H9 (cell line): ENCODE measurements at regions not wholly inside any gene's neighbourhood (a gene's known extent, or its start where the extent isn't known, plus 50 kb on each side); places are given as distances from the start of the nearest gene placed in this dataset.
A peak's percentile ranks its signal among the peaks of the same experiment; 100 is the strongest.

ENCODE experiments used
- DNase-seq: peaks from one replicate; pipeline ENCODE4 v3.0.0-alpha.2; 2017
- H2AFZ ChIP-seq: one replicate; pipeline ENCODE4 v1.6.1; 2013; ENCODE audit warnings: mild to moderate bottlenecking, low read length, control low read depth, moderate library complexity
- H2AK5ac ChIP-seq: 2 replicates; pipeline ENCODE4 v1.6.1; 2013; ENCODE audit warnings: low read length, control low read depth, mixed read lengths; ENCODE audit not compliant: insufficient read length
- H2BK120ac ChIP-seq: one replicate; pipeline ENCODE4 v1.6.1; 2013; ENCODE audit warnings: low read depth, mild to moderate bottlenecking, low read length, control low read depth, inconsistent platforms; ENCODE audit not compliant: poor library complexity, severe bottlenecking
- H2BK12ac ChIP-seq: 2 replicates; pipeline ENCODE4 v1.6.1; 2013; ENCODE audit warnings: low read length, control low read depth, mixed read lengths, low read depth; ENCODE audit not compliant: insufficient read length
- H2BK15ac ChIP-seq: 2 replicates; pipeline ENCODE4 v1.6.1; 2013; ENCODE audit warnings: low read depth, low read length, control low read depth
- H2BK20ac ChIP-seq: one replicate; pipeline ENCODE4 v1.6.1; 2013; ENCODE audit warnings: low read depth, mild to moderate bottlenecking, low read length, control low read depth, inconsistent platforms; ENCODE audit not compliant: poor library complexity, severe bottlenecking
- H2BK5ac ChIP-seq: 2 replicates; pipeline ENCODE4 v1.6.1; 2013; ENCODE audit warnings: low read length, control low read depth, mixed read lengths; ENCODE audit not compliant: insufficient read length
- H3K14ac ChIP-seq: 2 replicates; pipeline ENCODE4 v1.6.1; 2013; ENCODE audit warnings: low read length, control low read depth; ENCODE audit not compliant: insufficient read depth
- H3K18ac ChIP-seq: 2 replicates; pipeline ENCODE4 v1.6.1; 2013; ENCODE audit warnings: low read depth, mild to moderate bottlenecking, mixed read lengths, low read length, control low read depth; ENCODE audit not compliant: insufficient read length
- H3K23ac ChIP-seq: 2 replicates; pipeline ENCODE4 v1.6.1; 2013; ENCODE audit warnings: low read length, control low read depth, mixed read lengths, low read depth; ENCODE audit not compliant: insufficient read length
- H3K23me2 ChIP-seq: 2 replicates; pipeline ENCODE4 v1.6.1; 2013; ENCODE audit warnings: low read depth, mild to moderate bottlenecking, mixed read lengths, low read length, control low read depth; ENCODE audit not compliant: insufficient read length, poor library complexity, severe bottlenecking
- H3K27ac ChIP-seq: 2 replicates; pipeline ENCODE4 v1.5.1; 2013; ENCODE audit warnings: low read length, control low read depth, mixed read lengths, low read depth; ENCODE audit not compliant: insufficient read length
- H3K27me3 ChIP-seq: 2 replicates; pipeline ENCODE4 v1.6.1; 2013; ENCODE audit warnings: low read length, control low read depth, inconsistent platforms; ENCODE audit not compliant: insufficient read depth
- H3K4ac ChIP-seq: 2 replicates; pipeline ENCODE4 v1.6.1; 2013; ENCODE audit warnings: low read depth, mild to moderate bottlenecking, control low read depth, inconsistent platforms, low read length, moderate library complexity
- H3K4me1 ChIP-seq: 2 replicates; pipeline ENCODE4 v1.6.1; 2013; ENCODE audit warnings: low read length, control low read depth, inconsistent platforms; ENCODE audit not compliant: insufficient read depth
- H3K4me2 ChIP-seq: 2 replicates; pipeline ENCODE4 v1.6.1; 2013; ENCODE audit warnings: low read length, control low read depth, mixed read lengths; ENCODE audit not compliant: insufficient read length, insufficient read depth
- H3K56ac ChIP-seq: 2 replicates; pipeline ENCODE4 v1.6.1; 2013; ENCODE audit warnings: low read depth, mild to moderate bottlenecking, mixed read lengths, low read length, control low read depth; ENCODE audit not compliant: insufficient read length
- H3K79me1 ChIP-seq: 2 replicates; pipeline ENCODE4 v1.6.1; 2013; ENCODE audit warnings: low read depth, mild to moderate bottlenecking, moderate library complexity, low read length, control low read depth, inconsistent platforms; ENCODE audit not compliant: insufficient read depth, poor library complexity, severe bottlenecking
- H3K79me2 ChIP-seq: 2 replicates; pipeline ENCODE4 v1.6.1; 2013; ENCODE audit warnings: low read length, control low read depth, inconsistent platforms; ENCODE audit not compliant: insufficient read depth
- H3K9ac ChIP-seq: 2 replicates; pipeline ENCODE4 v1.6.1; 2013; ENCODE audit warnings: low read length, control low read depth, mixed read lengths; ENCODE audit not compliant: insufficient read length; ENCODE audit errors: extremely low read depth
- H3K9me3 ChIP-seq: one replicate; pipeline ENCODE4 v1.6.1; 2013; ENCODE audit warnings: low read depth, low read length, inconsistent platforms; ENCODE audit not compliant: control insufficient read depth
- H3T11ph ChIP-seq: one replicate; pipeline ENCODE4 v1.6.1; 2013; ENCODE audit warnings: mild to moderate bottlenecking, low read length, control low read depth, inconsistent platforms
- H4K20me1 ChIP-seq: one replicate; pipeline ENCODE4 v1.6.1; 2013; ENCODE audit not compliant: control insufficient read depth, insufficient read length, insufficient read depth
- H4K5ac ChIP-seq: 2 replicates; pipeline ENCODE4 v1.6.1; 2013; ENCODE audit warnings: low read depth, mild to moderate bottlenecking, mixed read lengths, low read length, control low read depth; ENCODE audit not compliant: insufficient read length
- H4K8ac ChIP-seq: replicated peaks from 2 replicates; pipeline ENCODE4 v1.6.1; 2013; ENCODE audit warnings: low read length, control low read depth, mixed read lengths, low read depth; ENCODE audit not compliant: insufficient read length
- H4K91ac ChIP-seq: 2 replicates; pipeline ENCODE4 v1.6.1; 2013; ENCODE audit warnings: low read depth, mild to moderate bottlenecking, moderate library complexity, mixed read lengths, low read length, control low read depth; ENCODE audit not compliant: insufficient read length
- H3K27ac Mint-ChIP-seq, 3 experiments: 2 replicates in 2 of 3; 3 replicates in 1 of 3; pipeline ENCODE4 v1.8.0; 2020 to 2021; ENCODE audit warnings: mixed read lengths in 3 of 3, mild to moderate bottlenecking in 1 of 3, moderate library complexity in 1 of 3
- H3K27me3 Mint-ChIP-seq: 2 replicates; pipeline ENCODE4 v1.8.0; 2021; ENCODE audit warnings: low read depth, mild to moderate bottlenecking, moderate library complexity, mixed read lengths
- H3K36me3 Mint-ChIP-seq, 3 experiments: 2 replicates in 2 of 3; 3 replicates in 1 of 3; pipeline ENCODE4 v1.8.0; 2020 to 2021; ENCODE audit warnings: low read depth in 3 of 3, mixed read lengths in 3 of 3; ENCODE audit not compliant: insufficient read depth in 1 of 3
- H3K4me1 Mint-ChIP-seq, 2 experiments: 2 replicates each; pipeline ENCODE4 v1.8.0; 2020; ENCODE audit warnings: mixed read lengths in 2 of 2
- H3K4me3 Mint-ChIP-seq, 2 experiments: 2 replicates in 1 of 2; 3 replicates in 1 of 2; pipeline ENCODE4 v1.8.0; 2020 to 2021; ENCODE audit warnings: mild to moderate bottlenecking in 2 of 2, mixed read lengths in 2 of 2, moderate library complexity in 1 of 2
- H3K9me3 Mint-ChIP-seq, 2 experiments: 2 replicates in 1 of 2; 3 replicates in 1 of 2; pipeline ENCODE4 v1.8.0; 2020; ENCODE audit warnings: mild to moderate bottlenecking in 2 of 2, mixed read lengths in 2 of 2, moderate library complexity in 1 of 2
- CTCF ChIP-seq: fragments of 200-600 bp; sonication (generic); conservative IDR thresholded peaks from 3 replicates; pipeline ENCODE4 v1.8.0; 2021; ENCODE audit warnings: antibody characterized with exemption, mild to moderate bottlenecking
- WGBS: extraction: QIAGEN DNeasy Blood & Tissue Kit; methylation state at CpG from one replicate; pipeline ENCODE4 v1.1.7; 2013; ENCODE audit warnings: missing lambda C conversion rate, low lambda C conversion rate, mixed read lengths; ENCODE audit not compliant: insufficient read length; ENCODE audit errors: extremely low coverage; 5-methylcytosine and 5-hydroxymethylcytosine counted together

DNA sequence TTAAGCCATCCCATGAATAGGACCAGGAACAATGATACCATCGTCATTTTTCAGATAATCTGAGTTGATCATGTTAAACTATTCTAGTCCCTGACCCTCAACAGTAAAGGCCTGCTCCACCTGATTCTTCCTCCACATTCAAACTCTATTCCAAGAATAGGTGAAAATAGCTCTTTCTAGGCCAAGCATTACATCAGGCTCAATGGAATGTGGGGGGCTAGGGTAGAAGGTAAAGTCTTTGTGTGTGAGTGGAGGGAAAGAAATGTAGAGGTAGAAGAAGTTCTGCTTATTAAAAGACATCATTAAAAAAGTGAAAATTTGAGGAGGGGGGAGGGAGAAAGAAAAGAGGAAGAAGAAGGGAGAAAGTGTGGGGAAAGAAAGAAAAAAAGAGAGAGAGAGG is 653.3 kb upstream of the PKDCC start:
- Histone ChIP-seq H3K23me2 (no peaks in the 10 kb centered on the region), H2BK15ac (no peak overlapping the region), H2BK120ac (no peak overlapping the region), H3K27ac (no peak overlapping the region), H3K4me2 (no peak overlapping the region), H4K20me1 (no peaks in the 10 kb centered on the region), H4K91ac (no peak overlapping the region), H3K79me2 (no peaks in the 10 kb centered on the region), H4K8ac (no peak overlapping the region), H3K4ac (no peak overlapping the region), H3K79me1 (no peaks in the 10 kb centered on the region), H2BK5ac (no peak overlapping the region), H3T11ph (no peak overlapping the region), H2BK12ac (no peak overlapping the region), H3K18ac (no peak overlapping the region), H2BK20ac (no peak overlapping the region), H3K27me3 (no peaks in the 10 kb centered on the region), H4K5ac (no peak overlapping the region), H2AFZ (no peak overlapping the region), H3K23ac (no peak overlapping the region), H3K56ac (no peak overlapping the region), H3K9me3 (peaks cover 8% of the 10 kb centered on the region), H3K14ac (no peak overlapping the region), H3K4me1 (no peaks in the 10 kb centered on the region; the same call in 1 of the 2 replicates), H3K9ac (no peak overlapping the region), H2AK5ac (no peak overlapping the region)
- peaks cover 17 to 34% (median 33%) of the 10 kb centered on the region in 3 experiments for H3K36me3 Mint-ChIP-seq
- DNase-seq: no peak
- H3K27me3 Mint-ChIP-seq: no peaks in the 10 kb centered on the region; the same call in 1 of the 2 replicates
- no peak for TF ChIP-seq CTCF
- no peak overlapping the region for H3K4me3 Mint-ChIP-seq
- WGBS: no CpG with 5 or more reads among the region's 1 CpG
- peaks cover 20% of the 10 kb centered on the region in 2 experiments for H3K4me1 Mint-ChIP-seq
- peaks cover 26 to 39% of the 10 kb centered on the region in 2 experiments for H3K9me3 Mint-ChIP-seq
- H3K27ac Mint-ChIP-seq: peak overlapping the region; percentile 13 to 56 (median 53); a peak in 5 of 7 replicates
